ENCODE measurements at regions not wholly inside any gene's neighbourhood (a gene's known extent, or its start where the extent isn't known, plus 50 kb on each side); places are given as distances from the start of the nearest gene placed in this dataset.

DNA sequence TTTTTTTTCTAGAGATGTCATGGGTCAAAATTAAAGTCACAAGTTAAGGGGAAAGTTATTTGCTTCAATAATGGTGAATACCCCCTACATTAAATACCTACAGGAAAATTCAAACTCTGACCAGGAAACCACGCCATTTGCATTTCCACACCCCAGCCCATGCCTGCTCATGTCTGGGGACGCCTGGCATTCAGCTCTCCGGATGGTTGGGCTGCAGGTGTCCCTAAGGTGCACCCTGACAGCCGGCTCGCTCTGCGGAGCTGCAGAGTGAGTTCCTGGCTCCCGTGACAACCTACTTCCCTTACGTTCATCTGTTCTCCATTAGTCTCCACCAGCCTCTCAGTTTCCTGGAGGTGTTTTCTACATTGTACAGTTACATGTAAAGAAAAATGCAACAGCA is 122.7 kb upstream of the RIOK3 start:
- H3K9me3 Mint-ChIP-seq (ENCODE audit: low read depth) = peaks cover 7% of the 10 kb centered on the region
- no peak overlapping the region for H3K27ac Mint-ChIP-seq
- no peaks in the 10 kb centered on the region for H3K27me3 Mint-ChIP-seq
- peaks cover 2% of the 10 kb centered on the region for H3K4me1 Mint-ChIP-seq (ENCODE audit: low read depth)
- peaks cover 9% of the 10 kb centered on the region for H3K36me3 Mint-ChIP-seq (ENCODE audit: insufficient read depth)
- DNase-seq (ENCODE audit: low spot score, unreplicated experiment) = no peak
- H3K4me3 Mint-ChIP-seq (ENCODE audit: low read depth) = no peak overlapping the region
- no peak for TF ChIP-seq CTCF (IDR thresholded peaks at IDR 0.05; ENCODE audit: unreplicated experiment)

GRCh38 chr18:23331091-23331920 is 121.8 kb upstream of the RIOK3 start:
- Mint-ChIP-seq H3K4me1 (ENCODE audit: low read depth) (peaks cover 2% of the 10 kb centered on the region), H3K4me3 (ENCODE audit: low read depth) (no peak overlapping the region), H3K9me3 (ENCODE audit: low read depth) (peaks cover 7% of the 10 kb centered on the region), H3K36me3 (ENCODE audit: insufficient read depth) (peaks cover 7% of the 10 kb centered on the region), H3K27ac (no peak overlapping the region), H3K27me3 (no peaks in the 10 kb centered on the region)
- DNase-seq (ENCODE audit: low spot score, unreplicated experiment) = no peak
- TF ChIP-seq CTCF (IDR thresholded peaks at IDR 0.05; ENCODE audit: unreplicated experiment) = no peak

DNA sequence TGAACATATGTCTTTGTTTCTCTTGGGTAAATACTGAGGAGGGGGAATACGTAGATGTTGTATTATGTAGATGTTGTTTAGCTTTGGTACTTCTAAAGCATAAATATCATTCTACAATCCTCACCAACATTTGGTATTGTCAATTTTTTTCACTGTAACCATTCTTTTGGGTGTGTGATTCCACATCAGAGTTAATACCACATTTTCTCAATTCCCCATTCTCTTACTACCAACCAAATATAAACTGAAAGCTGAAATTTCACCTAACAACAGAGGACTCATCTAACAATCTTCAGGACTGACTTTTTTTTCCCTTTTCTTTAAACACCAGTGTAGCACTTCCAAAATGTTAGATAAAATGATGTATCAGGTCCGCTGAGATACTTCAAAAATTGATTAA is 120.7 kb upstream of the RIOK3 start:
- no peak overlapping the region for H3K27ac Mint-ChIP-seq

GRCh38 chr18:23333827-23334226 is 119.3 kb upstream of the RIOK3 start:
- no peak overlapping the region for H3K27ac Mint-ChIP-seq
- no peak overlapping the region for H3K4me3 Mint-ChIP-seq (ENCODE audit: low read depth)
- no peaks in the 10 kb centered on the region for H3K27me3 Mint-ChIP-seq
- no peak for DNase-seq (ENCODE audit: low spot score, unreplicated experiment)
- peaks cover 2% of the 10 kb centered on the region for H3K4me1 Mint-ChIP-seq (ENCODE audit: low read depth)
- peaks cover 3% of the 10 kb centered on the region for H3K9me3 Mint-ChIP-seq (ENCODE audit: low read depth)
- TF ChIP-seq CTCF (IDR thresholded peaks at IDR 0.05; ENCODE audit: unreplicated experiment) = no peak
- H3K36me3 Mint-ChIP-seq (ENCODE audit: insufficient read depth) = peaks cover 7% of the 10 kb centered on the region

More for the DNA sequence above, 120.7 kb upstream of the RIOK3 start:
- Mint-ChIP-seq H3K4me1 (ENCODE audit: low read depth) (peaks cover 2% of the 10 kb centered on the region), H3K36me3 (ENCODE audit: insufficient read depth) (peaks cover 7% of the 10 kb centered on the region), H3K9me3 (ENCODE audit: low read depth) (peaks cover 3% of the 10 kb centered on the region), H3K27me3 (no peaks in the 10 kb centered on the region), H3K4me3 (ENCODE audit: low read depth) (no peak overlapping the region)
- TF ChIP-seq CTCF (IDR thresholded peaks at IDR 0.05; ENCODE audit: unreplicated experiment) = no peak
- DNase-seq (ENCODE audit: low spot score, unreplicated experiment) = no peak

GRCh38 chr18:23334569-23334968 is 118.5 kb upstream of the RIOK3 start:
- Mint-ChIP-seq H3K27ac (no peak overlapping the region), H3K27me3 (no peaks in the 10 kb centered on the region), H3K36me3 (ENCODE audit: insufficient read depth) (peaks cover 5% of the 10 kb centered on the region), H3K4me1 (ENCODE audit: low read depth) (peaks cover 2% of the 10 kb centered on the region), H3K9me3 (ENCODE audit: low read depth) (peaks cover 3% of the 10 kb centered on the region), H3K4me3 (ENCODE audit: low read depth) (no peak overlapping the region)
- TF ChIP-seq CTCF (IDR thresholded peaks at IDR 0.05; ENCODE audit: unreplicated experiment) = no peak
- DNase-seq (ENCODE audit: low spot score, unreplicated experiment) = no peak

Measured in progenitor cell of endocrine pancreas (in vitro differentiated cells).